ENCODE measurements at regions not wholly inside any gene's neighbourhood (a gene's known extent, or its start where the extent isn't known, plus 50 kb on each side); places are given as distances from the start of the nearest gene placed in this dataset.

- TF ChIP-seq TAF1 (IDR thresholded peaks at IDR 0.05; ENCODE audit: low read depth) = no peak
- TF ChIP-seq REST (IDR thresholded peaks at IDR 0.05; ENCODE audit: low read depth) = no peak
- no peak for TF ChIP-seq EP300 (IDR thresholded peaks at IDR 0.05; ENCODE audit: borderline replicate concordance)
- TF ChIP-seq, protein P1, sequence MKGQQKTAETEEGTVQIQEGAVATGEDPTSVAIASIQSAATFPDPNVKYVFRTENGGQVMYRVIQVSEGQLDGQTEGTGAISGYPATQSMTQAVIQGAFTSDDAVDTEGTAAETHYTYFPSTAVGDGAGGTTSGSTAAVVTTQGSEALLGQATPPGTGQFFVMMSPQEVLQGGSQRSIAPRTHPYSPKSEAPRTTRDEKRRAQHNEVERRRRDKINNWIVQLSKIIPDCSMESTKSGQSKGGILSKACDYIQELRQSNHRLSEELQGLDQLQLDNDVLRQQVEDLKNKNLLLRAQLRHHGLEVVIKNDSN (IDR thresholded peaks at IDR 0.05) = no peak
- TF ChIP-seq RAD21 (IDR thresholded peaks at IDR 0.05; ENCODE audit: low read depth) = no peak
- TF ChIP-seq, protein P2, sequence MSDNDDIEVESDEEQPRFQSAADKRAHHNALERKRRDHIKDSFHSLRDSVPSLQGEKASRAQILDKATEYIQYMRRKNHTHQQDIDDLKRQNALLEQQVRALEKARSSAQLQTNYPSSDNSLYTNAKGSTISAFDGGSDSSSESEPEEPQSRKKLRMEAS (IDR thresholded peaks at IDR 0.05) = no peak
Measured at GRCh38 chr5:160479220-160479619, 57.6 kb downstream of the PTTG1 start.
